IMR-90 (cell line): ENCODE measurements at regions not wholly inside any gene's neighbourhood (a gene's known extent, or its start where the extent isn't known, plus 50 kb on each side); places are given as distances from the start of the nearest gene placed in this dataset.

Source experiments
- RAD21 ChIP-seq: IDR thresholded peaks from 2 replicates; pipeline ENCODE4 v1.6.1; 2012; ENCODE audit warnings: low read length, improper control_type of control experiment
- RFX5 ChIP-seq: IDR thresholded peaks from 2 replicates; pipeline ENCODE4 v1.8.0; 2012; ENCODE audit warnings: low read depth, mild to moderate bottlenecking, low read length, moderate library complexity
- TF ChIP-seq, protein P1 (sequence below): conservative IDR thresholded peaks from 2 replicates; pipeline ENCODE4 v1.5.1; 2012; ENCODE audit warnings: mild to moderate bottlenecking, low read depth, low read length, improper control_type of control experiment

DNA sequence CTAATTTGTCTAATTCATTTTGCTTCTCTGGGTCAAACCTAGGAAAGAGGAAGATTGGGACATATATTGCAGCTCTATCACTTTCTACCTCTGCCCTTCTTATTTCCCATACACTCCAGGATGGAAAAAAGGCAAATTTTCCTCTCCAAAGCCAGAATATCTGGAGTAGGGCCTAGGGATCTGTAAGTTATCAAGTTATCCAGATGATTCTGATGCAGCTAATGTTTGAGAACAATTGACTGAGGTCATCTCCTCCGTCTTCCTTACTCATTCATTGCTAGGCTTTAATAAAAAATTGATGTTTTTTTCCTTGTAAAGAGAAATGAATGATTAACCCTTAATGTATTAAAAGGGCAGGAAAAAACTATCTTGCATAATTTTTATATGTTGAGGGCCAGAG is 211.9 kb upstream of the GLI3 start:
- TF ChIP-seq RFX5 (no peak), RAD21 (no peak)
- TF ChIP-seq, protein P1, sequence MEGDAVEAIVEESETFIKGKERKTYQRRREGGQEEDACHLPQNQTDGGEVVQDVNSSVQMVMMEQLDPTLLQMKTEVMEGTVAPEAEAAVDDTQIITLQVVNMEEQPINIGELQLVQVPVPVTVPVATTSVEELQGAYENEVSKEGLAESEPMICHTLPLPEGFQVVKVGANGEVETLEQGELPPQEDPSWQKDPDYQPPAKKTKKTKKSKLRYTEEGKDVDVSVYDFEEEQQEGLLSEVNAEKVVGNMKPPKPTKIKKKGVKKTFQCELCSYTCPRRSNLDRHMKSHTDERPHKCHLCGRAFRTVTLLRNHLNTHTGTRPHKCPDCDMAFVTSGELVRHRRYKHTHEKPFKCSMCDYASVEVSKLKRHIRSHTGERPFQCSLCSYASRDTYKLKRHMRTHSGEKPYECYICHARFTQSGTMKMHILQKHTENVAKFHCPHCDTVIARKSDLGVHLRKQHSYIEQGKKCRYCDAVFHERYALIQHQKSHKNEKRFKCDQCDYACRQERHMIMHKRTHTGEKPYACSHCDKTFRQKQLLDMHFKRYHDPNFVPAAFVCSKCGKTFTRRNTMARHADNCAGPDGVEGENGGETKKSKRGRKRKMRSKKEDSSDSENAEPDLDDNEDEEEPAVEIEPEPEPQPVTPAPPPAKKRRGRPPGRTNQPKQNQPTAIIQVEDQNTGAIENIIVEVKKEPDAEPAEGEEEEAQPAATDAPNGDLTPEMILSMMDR: no peak
